Neural cell (in vitro differentiated cells): ENCODE measurements at regions not wholly inside any gene's neighbourhood (a gene's known extent, or its start where the extent isn't known, plus 50 kb on each side); places are given as distances from the start of the nearest gene placed in this dataset.

ENCODE experiments used
- EP300 ChIP-seq: fragments of 450-650 bp; conservative IDR thresholded peaks from 2 replicates; pipeline ENCODE4 v1.6.1; 2014; ENCODE audit warnings: antibody characterized with exemption, mild to moderate bottlenecking, moderate library complexity; ENCODE audit not compliant: poor library complexity, severe bottlenecking
- EZH2 ChIP-seq: fragments of 200-600, 300-800 bp; shearing (Covaris generic), sonication (generic); IDR thresholded peaks from 2 replicates; pipeline ENCODE4 v1.6.1; 2014; ENCODE audit warnings: antibody characterized with exemption, low read length, borderline replicate concordance, mild to moderate bottlenecking; ENCODE audit not compliant: insufficient read depth, poor library complexity, severe bottlenecking
- POLR2AphosphoS5 ChIP-seq: IDR thresholded peaks from 2 replicates; pipeline ENCODE4 v1.6.1; 2012
- TAF1 ChIP-seq: IDR thresholded peaks from 2 replicates; pipeline ENCODE4 v1.6.1; 2012; ENCODE audit warnings: low read depth
- TF ChIP-seq, protein P1 (sequence below): fragments of 450-650 bp; IDR thresholded peaks from 2 replicates; pipeline ENCODE4 v1.5.1; 2014; ENCODE audit warnings: antibody characterized with exemption, mild to moderate bottlenecking, moderate library complexity; ENCODE audit not compliant: poor library complexity, severe bottlenecking
- TF ChIP-seq, protein P2 (sequence below): IDR thresholded peaks from 2 replicates; pipeline ENCODE4 v1.6.1; 2012; ENCODE audit warnings: borderline replicate concordance

DNA sequence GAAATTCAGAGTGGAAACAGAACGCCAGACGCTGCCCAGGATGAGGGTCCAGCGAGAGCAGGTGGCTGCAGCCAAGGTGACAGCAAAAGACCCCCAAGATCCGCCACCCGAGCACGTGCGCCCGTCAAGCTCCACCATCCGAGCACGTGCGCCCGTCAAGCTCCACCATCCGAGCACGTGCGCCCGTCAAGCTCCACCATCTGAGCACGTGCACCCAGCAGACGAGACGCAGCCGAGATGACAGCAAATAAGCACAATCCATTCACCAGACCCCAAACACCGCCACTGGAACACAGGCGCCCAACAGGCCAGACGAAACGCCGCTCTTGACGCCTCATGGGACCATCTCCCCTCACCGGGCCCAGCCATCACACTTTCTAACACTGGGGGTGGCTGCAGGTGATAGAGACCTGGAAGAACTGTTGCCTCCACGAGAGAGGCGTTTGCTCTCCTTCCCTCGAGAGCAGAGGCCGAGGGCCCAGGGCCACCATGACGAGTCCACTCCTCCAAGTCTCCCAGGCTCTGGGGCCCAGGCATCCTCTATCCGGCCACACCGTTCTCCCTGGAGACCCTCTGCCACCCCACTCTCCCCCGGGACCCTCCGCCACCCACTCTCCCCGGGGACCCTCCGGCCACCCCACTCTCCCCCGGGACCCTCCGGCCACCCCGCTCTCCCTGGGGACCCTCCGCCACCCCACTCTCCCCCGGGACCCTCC, 62.1 kb upstream of the GALNT9 start:
- TF ChIP-seq, protein P1, sequence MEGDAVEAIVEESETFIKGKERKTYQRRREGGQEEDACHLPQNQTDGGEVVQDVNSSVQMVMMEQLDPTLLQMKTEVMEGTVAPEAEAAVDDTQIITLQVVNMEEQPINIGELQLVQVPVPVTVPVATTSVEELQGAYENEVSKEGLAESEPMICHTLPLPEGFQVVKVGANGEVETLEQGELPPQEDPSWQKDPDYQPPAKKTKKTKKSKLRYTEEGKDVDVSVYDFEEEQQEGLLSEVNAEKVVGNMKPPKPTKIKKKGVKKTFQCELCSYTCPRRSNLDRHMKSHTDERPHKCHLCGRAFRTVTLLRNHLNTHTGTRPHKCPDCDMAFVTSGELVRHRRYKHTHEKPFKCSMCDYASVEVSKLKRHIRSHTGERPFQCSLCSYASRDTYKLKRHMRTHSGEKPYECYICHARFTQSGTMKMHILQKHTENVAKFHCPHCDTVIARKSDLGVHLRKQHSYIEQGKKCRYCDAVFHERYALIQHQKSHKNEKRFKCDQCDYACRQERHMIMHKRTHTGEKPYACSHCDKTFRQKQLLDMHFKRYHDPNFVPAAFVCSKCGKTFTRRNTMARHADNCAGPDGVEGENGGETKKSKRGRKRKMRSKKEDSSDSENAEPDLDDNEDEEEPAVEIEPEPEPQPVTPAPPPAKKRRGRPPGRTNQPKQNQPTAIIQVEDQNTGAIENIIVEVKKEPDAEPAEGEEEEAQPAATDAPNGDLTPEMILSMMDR = no peak
- no peak for TF ChIP-seq TAF1
- TF ChIP-seq, protein P2, sequence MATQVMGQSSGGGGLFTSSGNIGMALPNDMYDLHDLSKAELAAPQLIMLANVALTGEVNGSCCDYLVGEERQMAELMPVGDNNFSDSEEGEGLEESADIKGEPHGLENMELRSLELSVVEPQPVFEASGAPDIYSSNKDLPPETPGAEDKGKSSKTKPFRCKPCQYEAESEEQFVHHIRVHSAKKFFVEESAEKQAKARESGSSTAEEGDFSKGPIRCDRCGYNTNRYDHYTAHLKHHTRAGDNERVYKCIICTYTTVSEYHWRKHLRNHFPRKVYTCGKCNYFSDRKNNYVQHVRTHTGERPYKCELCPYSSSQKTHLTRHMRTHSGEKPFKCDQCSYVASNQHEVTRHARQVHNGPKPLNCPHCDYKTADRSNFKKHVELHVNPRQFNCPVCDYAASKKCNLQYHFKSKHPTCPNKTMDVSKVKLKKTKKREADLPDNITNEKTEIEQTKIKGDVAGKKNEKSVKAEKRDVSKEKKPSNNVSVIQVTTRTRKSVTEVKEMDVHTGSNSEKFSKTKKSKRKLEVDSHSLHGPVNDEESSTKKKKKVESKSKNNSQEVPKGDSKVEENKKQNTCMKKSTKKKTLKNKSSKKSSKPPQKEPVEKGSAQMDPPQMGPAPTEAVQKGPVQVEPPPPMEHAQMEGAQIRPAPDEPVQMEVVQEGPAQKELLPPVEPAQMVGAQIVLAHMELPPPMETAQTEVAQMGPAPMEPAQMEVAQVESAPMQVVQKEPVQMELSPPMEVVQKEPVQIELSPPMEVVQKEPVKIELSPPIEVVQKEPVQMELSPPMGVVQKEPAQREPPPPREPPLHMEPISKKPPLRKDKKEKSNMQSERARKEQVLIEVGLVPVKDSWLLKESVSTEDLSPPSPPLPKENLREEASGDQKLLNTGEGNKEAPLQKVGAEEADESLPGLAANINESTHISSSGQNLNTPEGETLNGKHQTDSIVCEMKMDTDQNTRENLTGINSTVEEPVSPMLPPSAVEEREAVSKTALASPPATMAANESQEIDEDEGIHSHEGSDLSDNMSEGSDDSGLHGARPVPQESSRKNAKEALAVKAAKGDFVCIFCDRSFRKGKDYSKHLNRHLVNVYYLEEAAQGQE = no peak
- TF ChIP-seq POLR2AphosphoS5 = no peak
- no peak for TF ChIP-seq EP300
- no peak for TF ChIP-seq EZH2
